UCSD-AML1 (cell line): ENCODE measurements at regions not wholly inside any gene's neighbourhood (a gene's known extent, or its start where the extent isn't known, plus 50 kb on each side); places are given as distances from the start of the nearest gene placed in this dataset.
"Not testable (repeated sequence)": the region's sequence is repeated elsewhere in the genome, so short reads cannot be mapped to it uniquely, and the experiment has no call there.

Experiments used
- DNase-seq: peaks from one replicate; lab custom pipeline; 2025; ENCODE audit not compliant: unreplicated experiment; lab: John Stamatoyannopoulos, UW

DNA sequence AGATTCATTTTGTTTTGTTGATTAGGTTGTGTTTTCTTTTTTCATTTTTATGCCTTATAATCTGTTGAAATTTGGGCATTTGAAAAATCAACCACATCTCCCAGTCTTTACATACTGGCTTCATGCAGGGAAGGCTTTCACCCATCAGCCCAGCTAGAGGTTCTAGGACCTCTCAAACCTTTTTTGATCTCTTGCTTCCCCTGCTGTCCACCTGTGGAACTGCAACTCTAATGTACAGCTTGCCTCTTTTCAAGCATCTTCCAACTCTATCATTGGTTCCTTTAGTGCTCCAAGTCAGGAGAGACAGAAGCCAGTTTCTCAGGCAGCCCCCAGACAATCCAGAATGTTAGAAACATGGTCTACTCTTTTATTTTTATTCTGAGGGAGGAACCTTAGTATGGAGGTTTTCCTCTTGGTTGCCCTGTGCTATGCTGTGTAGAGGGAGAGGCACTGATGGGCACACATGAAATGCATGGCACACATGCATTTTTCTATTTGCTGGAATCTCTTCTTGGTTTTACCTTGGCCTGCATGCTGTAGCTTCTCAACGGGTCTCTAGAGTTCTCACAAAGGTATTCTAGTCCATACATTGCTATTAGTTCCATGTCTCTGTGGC, 107.2 kb upstream of the L3MBTL4 start:
- DNase-seq: peak; percentile 7

DNA sequence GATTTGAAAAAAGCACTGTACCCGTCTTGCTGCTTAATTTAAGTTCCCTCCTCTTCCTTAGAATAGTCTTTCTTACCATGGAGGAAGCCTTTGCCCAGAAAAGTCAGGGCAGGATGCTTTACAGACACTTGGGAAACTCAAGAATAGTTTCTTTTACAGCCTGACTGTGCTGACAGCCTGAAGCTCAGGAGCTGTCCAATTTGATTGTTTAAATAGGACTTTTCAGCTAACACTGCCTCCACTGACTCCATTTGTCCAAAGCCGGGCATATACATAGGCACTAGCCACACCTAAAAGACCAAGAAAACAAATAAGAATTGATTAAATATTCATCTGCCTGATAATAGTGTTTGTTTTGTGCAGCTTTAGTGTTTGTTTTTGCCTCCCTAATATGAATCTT, 110.9 kb upstream of the L3MBTL4 start:
- no peak for DNase-seq

DNA sequence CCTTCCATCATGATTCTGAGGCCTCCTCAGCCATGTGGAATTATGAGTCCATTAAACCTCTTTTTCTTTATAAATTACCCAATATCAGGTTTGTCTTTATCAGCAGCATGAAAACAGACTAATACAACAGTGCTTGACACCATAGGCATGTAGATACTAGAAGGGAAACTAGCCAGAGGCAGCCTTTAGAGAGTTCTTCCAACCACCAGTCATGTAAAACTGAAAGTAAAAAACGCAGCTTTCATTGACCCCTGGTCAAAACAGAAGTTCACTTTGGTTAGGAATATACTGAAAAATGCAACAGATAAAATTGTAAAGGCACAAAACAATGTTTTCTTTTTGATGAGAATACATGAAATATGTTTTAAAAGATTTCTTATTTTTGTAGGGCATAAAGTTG, 122.8 kb upstream of the L3MBTL4 start:
- DNase-seq: no peak

DNA sequence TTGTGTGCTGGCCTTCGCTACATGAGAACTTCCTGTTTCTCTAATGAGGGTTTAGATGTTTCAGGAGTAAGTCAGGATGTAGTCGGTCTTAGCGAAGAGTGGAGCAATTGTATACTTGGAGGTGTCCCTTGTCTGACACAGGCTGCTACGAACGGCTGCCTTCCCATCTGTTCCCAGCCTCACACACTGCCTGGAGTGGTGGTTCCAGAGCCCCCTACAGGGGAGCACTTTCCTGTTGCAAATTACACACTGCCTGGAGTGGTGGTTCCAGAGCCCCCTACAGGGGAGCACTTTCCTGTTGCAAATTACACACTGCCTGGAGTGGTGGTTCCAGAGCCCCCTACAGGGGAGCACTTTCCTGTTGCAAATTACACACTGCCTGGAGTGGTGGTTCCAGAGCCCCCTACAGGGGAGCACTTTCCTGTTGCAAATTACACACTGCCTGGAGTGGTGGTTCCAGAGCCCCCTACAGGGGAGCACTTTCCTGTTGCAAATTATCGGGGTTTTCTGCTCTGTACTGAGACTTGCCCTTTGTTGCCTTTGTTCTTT, 126.5 kb upstream of the L3MBTL4 start:
- DNase-seq: not testable (repeated sequence)

DNA sequence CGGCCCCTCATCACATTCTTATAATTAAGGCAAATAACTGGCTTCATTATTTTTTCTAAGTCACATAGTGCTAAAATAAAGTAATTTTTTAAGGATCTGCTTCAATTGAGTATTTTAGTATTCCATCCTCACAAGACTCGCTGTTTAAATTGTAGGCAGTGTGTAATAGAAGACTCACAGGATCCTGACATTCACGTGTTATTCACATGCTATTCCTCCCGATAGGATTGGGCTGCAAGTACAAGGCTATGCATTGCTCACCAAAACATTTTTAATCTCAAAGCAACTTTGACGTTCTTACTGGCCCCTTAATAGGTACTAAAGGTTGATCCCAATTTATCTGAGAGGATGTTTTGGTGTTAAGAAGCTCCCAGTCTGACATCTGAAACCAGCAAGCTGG, 127.6 kb upstream of the L3MBTL4 start:
- DNase-seq: no peak

DNA sequence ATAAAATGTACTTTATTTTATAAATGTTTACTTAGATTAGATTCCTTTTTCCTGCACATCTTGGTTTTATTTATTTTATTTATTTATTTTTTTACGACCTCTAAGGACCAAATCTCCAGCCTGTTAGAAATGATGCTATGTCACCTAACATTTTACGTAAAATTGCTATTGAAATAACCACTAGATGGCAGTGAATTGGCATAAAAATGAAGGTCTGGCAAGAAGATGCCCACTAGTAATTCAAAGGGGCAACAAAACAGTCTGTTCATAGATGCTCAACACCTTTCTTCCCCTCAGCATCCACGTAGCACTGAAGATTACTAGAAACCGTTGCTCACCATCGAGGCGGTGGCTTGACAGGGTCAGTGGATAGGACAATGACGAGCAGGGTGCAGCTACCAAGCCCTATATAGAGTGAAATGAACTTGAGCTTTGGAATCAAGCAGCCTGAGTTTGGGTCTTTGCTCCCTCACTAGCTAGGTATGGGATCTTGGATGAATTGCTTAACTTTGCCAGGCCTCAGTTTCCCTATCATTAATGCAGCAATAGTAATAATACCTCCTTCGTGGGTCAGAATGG, 128.7 kb upstream of the L3MBTL4 start:
- DNase-seq: no peak

DNA sequence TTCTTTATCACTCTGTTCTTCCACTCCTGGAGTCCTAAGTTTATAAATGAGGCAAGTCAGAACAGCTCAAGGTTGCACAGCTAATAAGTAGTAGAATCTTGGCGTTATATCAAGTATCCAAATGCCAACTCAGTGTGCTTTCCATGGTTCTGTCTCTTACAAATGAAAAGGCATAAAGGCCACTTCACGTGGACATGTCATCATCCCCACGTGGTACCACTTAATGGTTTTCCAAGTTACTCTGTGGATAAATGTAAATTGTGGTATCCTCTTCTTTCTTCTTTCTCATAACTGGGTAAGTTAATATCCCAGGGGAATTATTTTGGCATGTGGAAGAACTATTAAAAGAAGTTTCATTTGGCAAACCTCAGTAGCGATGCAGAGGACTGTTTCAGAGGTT, 131.5 kb upstream of the L3MBTL4 start:
- no peak for DNase-seq

DNA sequence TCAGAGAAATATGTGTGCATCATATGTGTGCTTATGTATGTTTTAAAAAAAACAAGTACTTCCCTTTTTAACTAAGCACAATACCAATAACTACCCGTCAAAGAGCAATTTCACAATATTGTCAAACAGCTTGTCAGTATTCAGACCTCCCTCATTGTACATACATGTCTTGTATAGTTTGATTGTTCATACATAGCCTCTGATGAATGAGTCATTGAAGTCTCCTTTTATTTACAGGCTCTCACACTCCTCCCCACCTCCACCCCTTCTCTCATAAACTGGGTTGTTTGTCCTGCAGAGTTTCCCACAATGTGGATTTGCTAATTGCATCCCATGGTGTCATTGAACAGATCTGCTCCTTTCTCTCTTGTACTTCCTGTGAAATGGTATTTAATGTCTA, 132.8 kb upstream of the L3MBTL4 start:
- no peak for DNase-seq

DNA sequence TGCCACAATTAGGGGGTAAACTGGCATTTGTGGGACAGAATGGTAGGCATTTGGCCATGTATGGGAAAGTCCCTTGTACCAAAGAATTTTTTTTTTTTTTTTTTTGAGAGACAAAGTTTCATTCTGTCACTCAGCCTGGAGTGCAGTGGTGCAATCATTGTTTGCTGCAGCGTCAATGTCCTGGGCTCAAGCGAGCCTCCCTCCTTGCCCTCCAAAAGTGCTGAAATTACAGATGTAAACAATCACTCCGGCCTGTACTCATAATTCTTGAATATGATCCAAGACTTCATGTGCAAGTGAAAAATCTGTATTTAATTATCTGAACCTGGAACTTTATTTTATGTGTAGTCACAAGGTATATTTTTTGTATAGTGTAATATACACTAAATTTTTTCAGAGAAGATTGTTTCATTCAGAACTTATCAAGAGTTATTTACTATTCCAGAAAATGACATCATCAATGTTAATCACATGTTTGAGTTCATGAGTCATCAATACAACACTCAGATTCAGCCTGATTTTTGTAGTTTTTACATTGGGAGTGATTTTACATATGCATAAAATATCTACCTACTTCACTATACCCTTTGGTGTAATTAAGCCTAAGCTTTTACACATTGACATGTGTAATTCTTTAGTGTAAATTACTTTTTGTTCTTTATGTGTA, 138.7 kb upstream of the L3MBTL4 start:
- DNase-seq: no peak

DNA sequence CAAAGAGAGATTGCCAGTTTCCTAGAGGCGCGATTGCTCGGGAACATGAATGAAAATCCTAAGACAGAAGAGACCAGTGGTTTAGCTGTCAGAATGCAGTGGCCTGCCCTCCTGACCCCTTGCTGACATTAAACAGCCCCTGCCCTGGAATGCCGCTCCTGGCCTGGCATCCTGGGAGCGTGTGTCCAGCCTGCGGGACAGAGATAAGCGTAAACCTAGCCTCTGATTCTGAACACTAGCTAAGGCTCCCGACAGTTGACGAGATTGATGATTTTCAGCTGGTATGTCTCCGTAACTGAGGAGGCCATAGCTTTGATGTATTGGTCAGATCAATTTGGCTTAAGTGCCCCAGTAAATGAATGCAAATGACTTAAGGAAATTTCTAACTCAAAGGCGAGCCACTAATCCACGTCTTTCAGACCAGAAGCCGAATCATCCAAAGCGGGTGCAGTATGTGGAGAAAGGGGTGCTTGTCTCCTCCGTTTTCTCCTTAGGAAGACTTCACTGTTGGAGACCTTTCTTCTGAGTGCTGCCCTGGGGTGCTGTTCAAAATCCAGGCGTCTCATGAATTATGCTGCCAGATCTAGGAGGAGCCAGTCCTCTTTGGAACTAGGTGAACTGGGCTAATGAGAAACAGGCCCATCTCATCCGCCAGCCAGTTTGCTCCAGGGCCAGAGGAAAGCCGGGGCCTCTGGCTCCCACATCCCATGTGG, 142.5 kb upstream of the L3MBTL4 start:
- DNase-seq: no peak

DNA sequence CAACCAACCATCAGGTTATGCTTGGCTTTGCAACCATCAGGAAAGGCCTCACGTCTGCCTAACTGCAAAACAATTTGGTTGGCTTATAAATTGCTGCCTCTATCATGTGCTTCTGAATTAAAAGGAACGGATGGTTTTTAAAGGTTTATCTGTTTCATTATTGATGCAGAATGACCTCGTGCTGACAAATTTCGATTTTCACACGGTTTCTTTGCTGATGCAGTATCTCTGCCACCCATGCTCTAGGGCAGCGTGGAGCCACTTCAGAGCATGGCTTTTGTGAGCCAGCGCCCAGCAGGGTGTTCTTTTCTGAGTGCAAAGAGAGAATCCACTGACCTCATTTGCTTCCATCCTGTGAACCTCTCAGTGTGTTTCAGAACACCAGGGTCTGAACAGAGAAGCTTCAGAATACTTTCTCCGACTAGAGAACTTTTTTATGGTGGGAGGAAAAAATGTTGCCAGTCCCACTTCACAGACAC, 143.1 kb upstream of the L3MBTL4 start:
- no peak for DNase-seq

DNA sequence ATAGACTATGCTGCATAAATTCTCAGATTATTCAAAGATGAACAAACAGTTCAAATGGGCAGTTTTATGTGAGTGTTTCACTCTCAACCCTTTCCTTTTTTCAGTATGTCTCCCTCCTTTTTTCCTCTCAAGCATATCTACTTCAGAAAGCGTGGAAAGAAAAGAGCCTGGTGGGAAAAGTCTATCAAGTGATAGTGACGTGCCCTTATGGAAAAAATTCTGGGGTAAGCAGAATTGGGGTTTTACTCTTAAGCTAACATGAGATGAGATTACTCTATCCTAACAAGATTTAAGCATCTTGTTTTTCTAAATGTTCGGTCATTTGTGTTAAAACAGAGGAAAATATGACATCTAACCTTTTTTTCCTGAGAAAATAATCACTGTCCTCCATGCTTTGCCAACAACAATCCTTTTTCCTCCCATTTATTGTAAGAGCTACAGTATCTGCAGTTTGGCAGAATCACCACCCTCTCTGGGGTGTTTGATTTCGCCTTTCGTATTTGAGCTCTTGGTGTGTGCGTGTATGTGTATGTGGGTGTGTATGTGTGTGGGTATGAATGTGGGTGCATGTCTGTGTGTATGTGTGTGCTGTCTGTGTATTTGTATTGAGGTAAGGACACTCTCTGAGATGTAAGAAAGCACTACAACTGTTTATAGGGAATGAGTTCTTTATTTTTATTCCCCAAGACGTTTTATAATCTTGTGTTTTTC, 143.9 kb upstream of the L3MBTL4 start:
- no peak for DNase-seq

DNA sequence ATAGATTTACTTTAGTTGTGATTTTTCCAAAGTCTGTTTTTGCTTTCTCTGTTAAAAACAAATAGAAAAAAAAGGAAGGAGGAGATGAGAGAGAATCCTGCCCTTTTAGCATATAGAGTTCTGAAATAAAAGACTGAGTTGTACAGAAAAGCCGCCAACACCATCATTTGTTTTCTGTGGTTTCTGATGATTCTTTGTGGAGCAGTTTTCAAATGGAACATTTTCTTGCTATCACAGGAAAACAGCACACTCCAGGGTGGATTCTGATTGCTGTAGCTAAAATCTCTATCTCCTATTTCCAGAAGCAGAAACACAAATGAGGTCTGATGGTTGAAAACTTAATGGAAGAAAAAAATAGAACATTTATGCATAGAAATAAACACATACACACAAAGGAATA, 144.6 kb upstream of the L3MBTL4 start:
- DNase-seq: no peak

DNA sequence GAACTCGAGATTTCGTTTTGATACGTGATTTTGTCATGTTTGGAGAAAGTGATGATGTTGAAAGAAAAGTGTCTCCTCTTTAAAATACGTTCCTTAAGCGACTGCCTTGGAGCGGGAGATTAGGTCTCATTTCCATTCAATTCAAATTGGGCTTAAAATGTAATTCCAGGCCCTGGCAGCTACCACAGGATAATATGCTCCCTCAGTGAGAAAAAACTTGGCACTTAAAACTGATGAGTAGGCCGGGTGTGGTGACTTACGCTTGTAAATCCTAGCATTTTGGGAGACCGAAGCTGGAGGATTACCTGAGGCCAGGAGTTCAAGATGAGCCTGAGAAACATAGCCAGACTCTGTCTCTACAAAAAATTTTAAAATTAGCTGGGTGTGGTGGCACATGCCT, 146.3 kb upstream of the L3MBTL4 start:
- no peak for DNase-seq

DNA sequence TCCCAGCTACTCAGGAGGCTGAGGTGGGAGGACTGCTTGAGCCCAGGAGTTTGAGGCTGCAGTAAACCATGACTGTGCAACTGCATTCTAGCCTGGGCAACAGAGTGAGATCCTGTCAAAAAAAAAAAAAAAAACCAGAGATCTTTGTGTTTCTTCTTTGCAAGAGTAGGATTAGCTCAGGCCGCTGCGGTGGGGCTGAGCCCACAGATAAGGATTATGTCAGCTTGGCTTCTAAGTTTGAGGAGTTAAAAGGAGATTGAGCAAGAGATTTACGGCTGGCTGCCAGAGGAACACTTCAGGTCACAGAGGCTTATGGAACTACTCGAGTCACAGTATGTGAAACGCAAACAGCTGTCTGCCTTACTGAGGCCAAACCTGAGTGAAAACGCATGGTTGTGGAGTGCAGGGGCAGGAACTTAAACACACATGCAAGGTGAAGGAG, 146.7 kb upstream of the L3MBTL4 start:
- no peak for DNase-seq

DNA sequence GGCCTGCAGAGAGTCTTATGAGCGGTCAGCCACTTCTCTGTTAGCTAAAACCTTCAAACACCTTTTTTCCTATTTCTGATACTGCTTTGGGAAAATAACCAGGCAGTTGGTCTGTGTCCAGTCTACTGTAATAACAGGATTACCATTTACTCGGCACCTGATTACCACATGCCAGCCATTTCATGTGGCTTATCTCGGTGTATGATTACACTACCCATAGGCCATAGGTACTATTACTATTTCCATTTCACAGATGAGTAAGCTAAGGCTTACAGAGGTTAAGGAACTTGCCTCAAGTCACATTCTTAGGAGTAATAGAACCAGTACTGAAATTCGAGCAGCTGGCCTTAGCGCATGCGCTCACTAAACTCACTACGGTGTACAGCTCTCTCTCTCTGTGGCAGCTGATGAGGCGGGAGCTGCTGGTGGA, 147.2 kb upstream of the L3MBTL4 start:
- no peak for DNase-seq

DNA sequence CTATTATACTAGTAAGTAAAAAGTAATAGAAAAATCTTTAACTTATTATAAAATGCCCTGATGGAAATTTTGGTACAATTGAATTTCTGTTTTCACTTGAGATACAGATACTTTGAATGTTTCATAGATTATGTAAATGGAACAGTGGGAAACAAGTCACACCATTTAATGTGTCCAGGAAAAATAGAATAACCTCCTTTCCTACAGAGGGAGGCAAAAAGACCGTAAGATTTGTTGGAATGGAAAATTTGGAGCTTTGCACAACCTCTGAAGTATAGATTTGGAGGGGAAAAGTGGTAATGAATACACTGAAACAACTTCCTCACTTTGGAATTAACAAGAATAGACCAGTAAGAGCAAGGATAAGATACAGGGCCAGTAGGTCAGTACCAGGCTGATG, 149.2 kb upstream of the L3MBTL4 start:
- DNase-seq: no peak

DNA sequence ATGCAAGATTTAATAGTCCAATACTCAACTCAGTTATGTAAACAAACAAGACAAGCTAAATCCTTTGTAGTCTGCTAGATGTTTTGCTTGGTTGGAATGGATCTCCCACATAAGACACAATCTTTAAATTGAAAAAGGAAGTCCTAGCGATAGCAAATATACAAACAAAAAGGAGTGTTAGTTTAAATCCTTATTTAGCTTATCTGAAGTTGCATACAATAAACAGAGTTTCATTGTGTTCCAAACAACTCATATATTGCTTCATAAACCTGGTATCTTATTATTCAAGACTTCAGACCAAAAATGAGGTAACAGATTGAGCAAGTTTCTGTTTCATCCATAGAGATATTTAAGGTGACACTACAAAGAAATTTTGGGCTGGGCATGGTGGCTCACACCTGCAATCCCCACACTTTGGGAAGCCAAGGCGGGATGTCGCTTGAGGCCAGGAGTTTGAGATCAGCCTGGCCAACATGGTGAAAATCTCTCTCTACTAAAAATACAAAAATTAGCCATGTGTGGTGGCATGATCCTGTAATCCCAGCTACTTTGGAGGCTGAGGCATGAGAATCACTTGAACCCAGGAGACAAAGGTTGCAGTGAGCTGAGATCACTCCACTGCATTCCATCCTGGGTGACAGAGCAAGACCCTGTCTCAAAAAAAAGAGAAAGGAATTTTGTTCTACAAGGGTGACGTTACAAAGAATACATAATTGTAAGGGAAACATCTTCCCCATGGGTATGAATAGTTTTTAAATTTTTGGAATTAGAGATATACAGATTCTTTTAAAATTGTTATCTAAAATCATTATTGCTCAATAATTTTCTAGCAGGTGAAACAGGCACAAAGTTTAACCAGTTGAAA, 150.5 kb upstream of the L3MBTL4 start:
- DNase-seq: no peak

DNA sequence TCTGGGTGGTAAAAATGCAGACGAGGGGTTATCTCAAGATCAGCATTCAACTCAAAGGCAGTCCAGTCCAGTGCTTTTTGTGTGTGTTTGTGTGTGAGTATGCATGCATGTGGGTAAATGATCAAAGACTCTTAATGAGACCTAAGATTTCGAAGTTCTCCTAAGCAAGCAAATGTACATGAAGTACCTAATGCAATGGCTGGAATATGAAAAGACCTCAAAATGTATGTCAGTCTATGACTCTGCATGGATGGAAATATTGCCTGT, 151.0 kb upstream of the L3MBTL4 start:
- DNase-seq: no peak

DNA sequence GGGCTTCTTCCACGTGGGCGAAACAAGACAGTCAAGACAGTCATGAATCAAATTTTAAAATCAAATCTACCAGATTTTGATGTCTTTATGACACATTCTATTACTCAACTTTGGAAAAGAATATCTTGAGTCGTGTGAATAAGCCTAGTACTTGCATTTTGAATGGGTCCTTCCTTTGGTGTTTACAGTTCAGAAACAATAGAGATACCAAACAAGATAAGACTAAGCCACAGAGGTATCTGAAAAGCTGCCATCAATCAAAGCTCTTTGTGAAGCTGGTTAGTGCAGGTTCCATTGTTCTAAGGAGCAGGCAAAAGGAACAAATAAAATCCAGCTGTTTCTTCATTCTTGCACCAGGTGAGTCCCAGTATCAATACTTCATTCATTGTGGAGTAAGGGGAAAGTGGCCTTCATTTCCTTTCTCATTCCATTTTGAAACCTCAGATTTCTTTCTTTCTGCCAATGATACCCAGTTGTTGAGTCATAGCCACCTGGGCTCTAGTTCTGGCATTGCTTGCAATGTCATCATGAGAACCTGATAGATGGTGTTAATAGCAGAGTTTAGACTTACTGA, 151.7 kb upstream of the L3MBTL4 start:
- DNase-seq: no peak
